ENCODE measurements at regions not wholly inside any gene's neighbourhood (a gene's known extent, or its start where the extent isn't known, plus 50 kb on each side); places are given as distances from the start of the nearest gene placed in this dataset.
"Not testable (repeated sequence)": the region's sequence is repeated elsewhere in the genome, so short reads cannot be mapped to it uniquely, and the experiment has no call there.

DNA sequence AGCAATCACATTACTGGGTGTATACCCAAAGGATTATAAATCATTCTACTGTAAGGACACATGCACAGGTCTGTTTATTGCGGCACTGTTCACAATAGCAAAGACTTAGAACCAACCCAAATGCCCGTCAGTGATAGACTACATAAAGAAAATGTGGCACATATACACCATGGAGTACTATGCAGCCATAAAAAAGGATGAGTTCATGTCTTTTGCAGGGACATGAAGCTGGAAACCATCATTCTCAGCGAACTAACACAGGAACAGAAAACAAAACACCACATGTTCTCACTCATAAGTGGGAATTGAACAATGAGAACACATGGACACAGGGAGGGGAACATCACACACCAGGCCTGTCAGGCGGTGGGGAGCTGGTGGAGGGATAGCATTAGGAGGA is 313.9 kb upstream of the NCKAP5 start:
- TF ChIP-seq, protein P1, sequence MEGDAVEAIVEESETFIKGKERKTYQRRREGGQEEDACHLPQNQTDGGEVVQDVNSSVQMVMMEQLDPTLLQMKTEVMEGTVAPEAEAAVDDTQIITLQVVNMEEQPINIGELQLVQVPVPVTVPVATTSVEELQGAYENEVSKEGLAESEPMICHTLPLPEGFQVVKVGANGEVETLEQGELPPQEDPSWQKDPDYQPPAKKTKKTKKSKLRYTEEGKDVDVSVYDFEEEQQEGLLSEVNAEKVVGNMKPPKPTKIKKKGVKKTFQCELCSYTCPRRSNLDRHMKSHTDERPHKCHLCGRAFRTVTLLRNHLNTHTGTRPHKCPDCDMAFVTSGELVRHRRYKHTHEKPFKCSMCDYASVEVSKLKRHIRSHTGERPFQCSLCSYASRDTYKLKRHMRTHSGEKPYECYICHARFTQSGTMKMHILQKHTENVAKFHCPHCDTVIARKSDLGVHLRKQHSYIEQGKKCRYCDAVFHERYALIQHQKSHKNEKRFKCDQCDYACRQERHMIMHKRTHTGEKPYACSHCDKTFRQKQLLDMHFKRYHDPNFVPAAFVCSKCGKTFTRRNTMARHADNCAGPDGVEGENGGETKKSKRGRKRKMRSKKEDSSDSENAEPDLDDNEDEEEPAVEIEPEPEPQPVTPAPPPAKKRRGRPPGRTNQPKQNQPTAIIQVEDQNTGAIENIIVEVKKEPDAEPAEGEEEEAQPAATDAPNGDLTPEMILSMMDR (conservative IDR thresholded peaks at IDR 0.05; ENCODE audit: low read length), result not testable (repeated sequence)
- not testable (repeated sequence) for TF ChIP-seq EZH2phosphoT487 (IDR thresholded peaks at IDR 0.05; ENCODE audit: borderline replicate concordance)

Measured in Loucy (cell line).